Breast epithelium (tissue), 3 donors: ENCODE measurements at regions not wholly inside any gene's neighbourhood (a gene's known extent, or its start where the extent isn't known, plus 50 kb on each side); places are given as distances from the start of the nearest gene placed in this dataset.

Experiments used
- CTCF ChIP-seq, 3 donors: fragments of 450-650 bp; IDR thresholded peaks; one replicate each; pipeline ENCODE4 v1.5.1; 2016 to 2017; ENCODE audit warnings: antibody characterized with exemption in 3 of 3, mild to moderate bottlenecking in 3 of 3, moderate library complexity in 3 of 3
- POLR2A ChIP-seq: fragments of 450-650 bp; IDR thresholded peaks from one replicate; pipeline ENCODE4 v1.6.1; 2016; ENCODE audit warnings: antibody characterized with exemption, mild to moderate bottlenecking, moderate library complexity

GRCh38 chr5:125521289-125521688, 774.9 kb upstream of the ZNF608 start:
- no peak for TF ChIP-seq CTCF (IDR thresholded peaks at IDR 0.05)
- TF ChIP-seq POLR2A: no peak
